Stimulated activated CD8-positive, alpha-beta memory T cell treated with anti-CD3 and anti-CD28 coated beads, Interleukin-7, amount 100 ng/mL, for 48 hours (primary cell): ENCODE measurements at regions not wholly inside any gene's neighbourhood (a gene's known extent, or its start where the extent isn't known, plus 50 kb on each side); places are given as distances from the start of the nearest gene placed in this dataset.
"Not testable (repeated sequence)": the region's sequence is repeated elsewhere in the genome, so short reads cannot be mapped to it uniquely, and the experiment has no call there.

Experiments used
- DNase-seq, 2 donors: peaks; one replicate each; pipeline ENCODE4 v3.0.0-alpha.2; 2020; ENCODE audit warnings: low read depth in 1 of 2; ENCODE audit errors: extremely low read depth in 1 of 2

GRCh38 chr17:49898366-49899190, 50.7 kb upstream of the TAC4 start:
- no peak for DNase-seq

GRCh38 chr17:49899191-49899485, 51.3 kb upstream of the TAC4 start:
- DNase-seq = no peak

GRCh38 chr17:49899588-49899987, 51.7 kb upstream of the TAC4 start:
- no peak for DNase-seq

- not testable (repeated sequence) for DNase-seq
Observed at GRCh38 chr17:49900801-49901200, 52.9 kb upstream of the TAC4 start.

GRCh38 chr17:49901460-49902331, 53.8 kb upstream of the TAC4 start:
- DNase-seq = no peak

- DNase-seq = no peak
Observed at GRCh38 chr17:49903523-49903922, 55.7 kb upstream of the TAC4 start.

GRCh38 chr17:49904893-49905292, 57.0 kb upstream of the TAC4 start:
- DNase-seq = no peak

GRCh38 chr17:49906531-49907136, 58.8 kb upstream of the TAC4 start:
- no peak for DNase-seq

- no peak for DNase-seq
Observed at GRCh38 chr17:49907279-49907678, 59.4 kb upstream of the TAC4 start.

- DNase-seq = no peak
Observed at GRCh38 chr17:49908782-49909714, 59.9 kb upstream of the DLX4 start.

- peak; percentile 4 to 17 for DNase-seq
Observed at GRCh38 chr17:49910094-49910857, 58.7 kb upstream of the DLX4 start.

- no peak for DNase-seq
Observed at GRCh38 chr17:49910858-49911204, 58.2 kb upstream of the DLX4 start.

- DNase-seq = no peak
Observed at GRCh38 chr17:49911719-49912118, 57.3 kb upstream of the DLX4 start.

GRCh38 chr17:49913226-49914095, 55.5 kb upstream of the DLX4 start:
- DNase-seq = no peak

- DNase-seq = no peak
Observed at GRCh38 chr17:49914096-49914490, 54.9 kb upstream of the DLX4 start.

GRCh38 chr17:49914664-49915063, 54.3 kb upstream of the DLX4 start:
- no peak for DNase-seq

GRCh38 chr17:49915260-49915659, 53.7 kb upstream of the DLX4 start:
- no peak for DNase-seq

GRCh38 chr17:49915670-49916069, 53.3 kb upstream of the DLX4 start:
- no peak for DNase-seq

- no peak for DNase-seq
Observed at GRCh38 chr17:49916854-49917515, 52.0 kb upstream of the DLX4 start.
